Spleen (tissue), 7 donors: ENCODE measurements at regions not wholly inside any gene's neighbourhood (a gene's known extent, or its start where the extent isn't known, plus 50 kb on each side); places are given as distances from the start of the nearest gene placed in this dataset.

Experiments used
- POLR2A ChIP-seq, 3 donors: fragments of 450-650 bp; IDR thresholded peaks; one replicate each; pipeline ENCODE4 v1.5.1; 2017; ENCODE audit warnings: antibody characterized with exemption in 3 of 3, mild to moderate bottlenecking in 1 of 3
- POLR2AphosphoS5 ChIP-seq, 3 donors: sonication (generic); formaldehyde crosslinking; IDR thresholded peaks; one replicate each; pipeline ENCODE4 v1.5.1; 2017; ENCODE audit warnings: antibody characterized with exemption in 3 of 3
- TF ChIP-seq, protein P1 (sequence below), 11 experiments: fragments of 200-600 bp in 7 of 11; fragments of 450-650 bp in 4 of 11; sonication (generic) in 4 of 11; IDR thresholded peaks in 8 of 11; conservative IDR thresholded peaks in 3 of 11; 1 replicate in 7 of 11; 2 replicates in 4 of 11; pipeline versions ENCODE4 v1.4.0 to v1.8.0; 2016 to 2021; ENCODE audit warnings: antibody characterized with exemption in 11 of 11, inconsistent platforms in 4 of 11, mild to moderate bottlenecking in 1 of 11
- donor health status: DM: no; HTN: no; CAD: no; lungs with moderate emphysema.
- donor health status: DM: no; HTN: no; CAD: no.
- donor health status: DM: no; HTN: no; CAD: no.

DNA sequence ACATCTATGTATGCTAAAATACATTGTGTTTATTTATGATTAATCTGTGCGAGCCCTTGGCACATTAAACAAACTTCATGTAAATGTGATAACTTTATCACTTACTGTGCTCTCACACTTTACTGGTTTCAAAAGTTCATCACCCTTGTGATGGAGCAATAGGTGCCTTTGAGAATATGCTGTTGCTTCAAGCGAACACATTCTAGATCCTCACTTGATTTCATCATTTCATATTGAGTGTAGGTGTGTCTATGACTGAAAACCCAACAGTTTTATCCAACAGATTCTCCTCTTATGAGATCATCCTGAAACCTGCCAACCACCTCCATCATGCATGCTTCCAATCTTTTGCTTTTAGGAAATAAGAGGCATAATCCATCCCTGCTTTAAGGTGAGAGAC is 854.4 kb downstream of the TMEM121 start:
- TF ChIP-seq, protein P1, sequence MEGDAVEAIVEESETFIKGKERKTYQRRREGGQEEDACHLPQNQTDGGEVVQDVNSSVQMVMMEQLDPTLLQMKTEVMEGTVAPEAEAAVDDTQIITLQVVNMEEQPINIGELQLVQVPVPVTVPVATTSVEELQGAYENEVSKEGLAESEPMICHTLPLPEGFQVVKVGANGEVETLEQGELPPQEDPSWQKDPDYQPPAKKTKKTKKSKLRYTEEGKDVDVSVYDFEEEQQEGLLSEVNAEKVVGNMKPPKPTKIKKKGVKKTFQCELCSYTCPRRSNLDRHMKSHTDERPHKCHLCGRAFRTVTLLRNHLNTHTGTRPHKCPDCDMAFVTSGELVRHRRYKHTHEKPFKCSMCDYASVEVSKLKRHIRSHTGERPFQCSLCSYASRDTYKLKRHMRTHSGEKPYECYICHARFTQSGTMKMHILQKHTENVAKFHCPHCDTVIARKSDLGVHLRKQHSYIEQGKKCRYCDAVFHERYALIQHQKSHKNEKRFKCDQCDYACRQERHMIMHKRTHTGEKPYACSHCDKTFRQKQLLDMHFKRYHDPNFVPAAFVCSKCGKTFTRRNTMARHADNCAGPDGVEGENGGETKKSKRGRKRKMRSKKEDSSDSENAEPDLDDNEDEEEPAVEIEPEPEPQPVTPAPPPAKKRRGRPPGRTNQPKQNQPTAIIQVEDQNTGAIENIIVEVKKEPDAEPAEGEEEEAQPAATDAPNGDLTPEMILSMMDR (IDR thresholded peaks at IDR 0.05 in 8 of 11, conservative IDR thresholded peaks at IDR 0.05 in 3 of 11), result no peak
- no peak for TF ChIP-seq POLR2A (IDR thresholded peaks at IDR 0.05)
- no peak for TF ChIP-seq POLR2AphosphoS5 (IDR thresholded peaks at IDR 0.05)
